ENCODE measurements at regions not wholly inside any gene's neighbourhood (a gene's known extent, or its start where the extent isn't known, plus 50 kb on each side); places are given as distances from the start of the nearest gene placed in this dataset.

GRCh38 chr19:30076751-30077670 is 135.0 kb downstream of the URI1 start:
- no peaks in the 10 kb centered on the region for H3K4me1 Mint-ChIP-seq (ENCODE audit: low read depth)
- H3K9me3 Mint-ChIP-seq, result no peaks in the 10 kb centered on the region

GRCh38 chr19:30077851-30078355 is 135.9 kb downstream of the URI1 start:
- H3K4me1 Mint-ChIP-seq (ENCODE audit: low read depth), result no peaks in the 10 kb centered on the region
- H3K36me3 Mint-ChIP-seq (ENCODE audit: low read depth), result no peaks in the 10 kb centered on the region
- peaks cover 7% of the 10 kb centered on the region for H3K27me3 Mint-ChIP-seq (ENCODE audit: low read depth)
- no peaks in the 10 kb centered on the region for H3K9me3 Mint-ChIP-seq
- H3K4me3 Mint-ChIP-seq, result no peak overlapping the region
- no peak overlapping the region for H3K27ac Mint-ChIP-seq

More at GRCh38 chr19:30076751-30077670, 135.0 kb downstream of the URI1 start:
- Mint-ChIP-seq H3K27ac (no peak overlapping the region), H3K27me3 (ENCODE audit: low read depth) (peaks cover 7% of the 10 kb centered on the region), H3K36me3 (ENCODE audit: low read depth) (no peaks in the 10 kb centered on the region), H3K4me3 (no peak overlapping the region)

- H3K27ac Mint-ChIP-seq, result no peak overlapping the region
- peaks cover 7% of the 10 kb centered on the region for H3K27me3 Mint-ChIP-seq (ENCODE audit: low read depth)
- H3K4me3 Mint-ChIP-seq, result no peak overlapping the region
- no peaks in the 10 kb centered on the region for H3K9me3 Mint-ChIP-seq
- H3K4me1 Mint-ChIP-seq (ENCODE audit: low read depth), result no peaks in the 10 kb centered on the region
- no peaks in the 10 kb centered on the region for H3K36me3 Mint-ChIP-seq (ENCODE audit: low read depth)
Measured at GRCh38 chr19:30078381-30078910, 136.4 kb downstream of the URI1 start.

GRCh38 chr19:30079200-30079599 is 137.2 kb downstream of the URI1 start:
- no peak overlapping the region for H3K4me3 Mint-ChIP-seq
- H3K27me3 Mint-ChIP-seq (ENCODE audit: low read depth), result peaks cover 7% of the 10 kb centered on the region
- no peaks in the 10 kb centered on the region for H3K4me1 Mint-ChIP-seq (ENCODE audit: low read depth)
- no peaks in the 10 kb centered on the region for H3K9me3 Mint-ChIP-seq
- no peaks in the 10 kb centered on the region for H3K36me3 Mint-ChIP-seq (ENCODE audit: low read depth)
- no peak overlapping the region for H3K27ac Mint-ChIP-seq

- H3K9me3 Mint-ChIP-seq, result no peaks in the 10 kb centered on the region
- H3K4me1 Mint-ChIP-seq (ENCODE audit: low read depth), result no peaks in the 10 kb centered on the region
- H3K27me3 Mint-ChIP-seq (ENCODE audit: low read depth), result peaks cover 4% of the 10 kb centered on the region
- no peaks in the 10 kb centered on the region for H3K36me3 Mint-ChIP-seq (ENCODE audit: low read depth)
- no peak overlapping the region for H3K27ac Mint-ChIP-seq
- no peak overlapping the region for H3K4me3 Mint-ChIP-seq
Measured at GRCh38 chr19:30082168-30082567, 140.1 kb downstream of the URI1 start.

GRCh38 chr19:30082611-30083010 is 140.6 kb downstream of the URI1 start:
- H3K36me3 Mint-ChIP-seq (ENCODE audit: low read depth), result no peaks in the 10 kb centered on the region
- H3K4me1 Mint-ChIP-seq (ENCODE audit: low read depth), result no peaks in the 10 kb centered on the region
- H3K27ac Mint-ChIP-seq, result no peak overlapping the region
- H3K4me3 Mint-ChIP-seq, result no peak overlapping the region
- no peaks in the 10 kb centered on the region for H3K9me3 Mint-ChIP-seq
- peaks cover 4% of the 10 kb centered on the region for H3K27me3 Mint-ChIP-seq (ENCODE audit: low read depth)

GRCh38 chr19:30083125-30083681 is 141.2 kb downstream of the URI1 start:
- Mint-ChIP-seq H3K4me3 (no peak overlapping the region), H3K4me1 (ENCODE audit: low read depth) (no peaks in the 10 kb centered on the region), H3K36me3 (ENCODE audit: low read depth) (no peaks in the 10 kb centered on the region), H3K27ac (no peak overlapping the region), H3K27me3 (ENCODE audit: low read depth) (peaks cover 4% of the 10 kb centered on the region), H3K9me3 (no peaks in the 10 kb centered on the region)

- H3K4me1 Mint-ChIP-seq (ENCODE audit: low read depth), result no peaks in the 10 kb centered on the region
- H3K4me3 Mint-ChIP-seq, result no peak overlapping the region
- peaks cover 4% of the 10 kb centered on the region for H3K27me3 Mint-ChIP-seq (ENCODE audit: low read depth)
- H3K9me3 Mint-ChIP-seq, result no peaks in the 10 kb centered on the region
- H3K27ac Mint-ChIP-seq, result no peak overlapping the region
- H3K36me3 Mint-ChIP-seq (ENCODE audit: low read depth), result no peaks in the 10 kb centered on the region
Measured at GRCh38 chr19:30083701-30084156, 141.7 kb downstream of the URI1 start.

GRCh38 chr19:30084390-30084819 is 142.4 kb downstream of the URI1 start:
- Mint-ChIP-seq H3K4me1 (ENCODE audit: low read depth) (no peaks in the 10 kb centered on the region), H3K27ac (no peak overlapping the region), H3K36me3 (ENCODE audit: low read depth) (no peaks in the 10 kb centered on the region), H3K4me3 (no peak overlapping the region), H3K9me3 (no peaks in the 10 kb centered on the region), H3K27me3 (ENCODE audit: low read depth) (peaks cover 4% of the 10 kb centered on the region)

GRCh38 chr19:30085394-30085793 is 143.4 kb downstream of the URI1 start:
- Mint-ChIP-seq H3K9me3 (no peaks in the 10 kb centered on the region), H3K4me3 (no peak overlapping the region), H3K36me3 (ENCODE audit: low read depth) (no peaks in the 10 kb centered on the region), H3K4me1 (ENCODE audit: low read depth) (no peaks in the 10 kb centered on the region), H3K27ac (no peak overlapping the region), H3K27me3 (ENCODE audit: low read depth) (no peaks in the 10 kb centered on the region)

GRCh38 chr19:30086220-30086619 is 144.2 kb downstream of the URI1 start:
- Mint-ChIP-seq H3K4me1 (ENCODE audit: low read depth) (no peaks in the 10 kb centered on the region), H3K27ac (no peak overlapping the region), H3K9me3 (no peaks in the 10 kb centered on the region), H3K4me3 (no peak overlapping the region), H3K27me3 (ENCODE audit: low read depth) (no peaks in the 10 kb centered on the region), H3K36me3 (ENCODE audit: low read depth) (no peaks in the 10 kb centered on the region)

GRCh38 chr19:30086916-30087315 is 144.9 kb downstream of the URI1 start:
- Mint-ChIP-seq H3K27ac (no peak overlapping the region), H3K36me3 (ENCODE audit: low read depth) (no peaks in the 10 kb centered on the region), H3K4me1 (ENCODE audit: low read depth) (no peaks in the 10 kb centered on the region), H3K27me3 (ENCODE audit: low read depth) (no peaks in the 10 kb centered on the region), H3K9me3 (no peaks in the 10 kb centered on the region), H3K4me3 (no peak overlapping the region)

- no peaks in the 10 kb centered on the region for H3K36me3 Mint-ChIP-seq (ENCODE audit: low read depth)
- no peak overlapping the region for H3K4me3 Mint-ChIP-seq
- no peaks in the 10 kb centered on the region for H3K4me1 Mint-ChIP-seq (ENCODE audit: low read depth)
- H3K27ac Mint-ChIP-seq, result no peak overlapping the region
- no peaks in the 10 kb centered on the region for H3K9me3 Mint-ChIP-seq
- no peaks in the 10 kb centered on the region for H3K27me3 Mint-ChIP-seq (ENCODE audit: low read depth)
Measured at GRCh38 chr19:30087381-30088138, 145.5 kb downstream of the URI1 start.

- Mint-ChIP-seq H3K9me3 (no peaks in the 10 kb centered on the region), H3K27ac (no peak overlapping the region), H3K4me1 (ENCODE audit: low read depth) (no peaks in the 10 kb centered on the region), H3K36me3 (ENCODE audit: low read depth) (no peaks in the 10 kb centered on the region), H3K4me3 (no peak overlapping the region), H3K27me3 (ENCODE audit: low read depth) (no peaks in the 10 kb centered on the region)
Measured at GRCh38 chr19:30088567-30088966, 146.5 kb downstream of the URI1 start.

Data from T-helper 1 cell treated with Interleukin-12 subunit alpha and Interleukin-12 subunit beta and Interleukin-4 antibody, amounts not matched to agents 30 μg/mL and 1 μg/mL, for 36 hours (primary cell).